ENCODE measurements at regions not wholly inside any gene's neighbourhood (a gene's known extent, or its start where the extent isn't known, plus 50 kb on each side); places are given as distances from the start of the nearest gene placed in this dataset.
"Not testable (repeated sequence)": the region's sequence is repeated elsewhere in the genome, so short reads cannot be mapped to it uniquely, and the experiment has no call there.

GRCh38 chr10:22121181-22121580 is 96.6 kb downstream of the EBLN1 start:
- H3K27ac ChIP-seq (ENCODE audit: low read length); H3K79me2 ChIP-seq (ENCODE audit: low read length); H3K9me3 ChIP-seq (ENCODE audit: insufficient read depth, low read length); H4K20me1 ChIP-seq (ENCODE audit: insufficient read depth, low read length); H3K4me1 ChIP-seq (ENCODE audit: low read length); H3K9ac ChIP-seq (ENCODE audit: low read length); H3K4me2 ChIP-seq (ENCODE audit: low read length); H3K27me3 ChIP-seq (ENCODE audit: low read depth, low read length); H2AFZ ChIP-seq (ENCODE audit: low read depth, low read length); H3K4me3 ChIP-seq (ENCODE audit: low read length); H3K36me3 ChIP-seq (replicated peaks; ENCODE audit: low read depth, low read length): not testable (repeated sequence)

GRCh38 chr10:22120072-22120471 is 97.7 kb downstream of the EBLN1 start:
- H3K79me2 ChIP-seq (ENCODE audit: low read length); H3K9me3 ChIP-seq (ENCODE audit: insufficient read depth, low read length); H3K27ac ChIP-seq (ENCODE audit: low read length); H3K4me2 ChIP-seq (ENCODE audit: low read length); H3K36me3 ChIP-seq (replicated peaks; ENCODE audit: low read depth, low read length); H2AFZ ChIP-seq (ENCODE audit: low read depth, low read length); H3K4me1 ChIP-seq (ENCODE audit: low read length); H3K27me3 ChIP-seq (ENCODE audit: low read depth, low read length); H3K9ac ChIP-seq (ENCODE audit: low read length); H4K20me1 ChIP-seq (ENCODE audit: insufficient read depth, low read length); H3K4me3 ChIP-seq (ENCODE audit: low read length): not testable (repeated sequence)

GRCh38 chr10:22119575-22119974 is 98.2 kb downstream of the EBLN1 start:
- not testable (repeated sequence) for H4K20me1 ChIP-seq (ENCODE audit: insufficient read depth, low read length); H3K9me3 ChIP-seq (ENCODE audit: insufficient read depth, low read length); H3K27me3 ChIP-seq (ENCODE audit: low read depth, low read length); H3K4me2 ChIP-seq (ENCODE audit: low read length); H2AFZ ChIP-seq (ENCODE audit: low read depth, low read length); H3K9ac ChIP-seq (ENCODE audit: low read length); H3K79me2 ChIP-seq (ENCODE audit: low read length); H3K27ac ChIP-seq (ENCODE audit: low read length); H3K4me3 ChIP-seq (ENCODE audit: low read length); H3K36me3 ChIP-seq (replicated peaks; ENCODE audit: low read depth, low read length); H3K4me1 ChIP-seq (ENCODE audit: low read length)

GRCh38 chr10:22111705-22112104 is 106.1 kb downstream of the EBLN1 start:
- H3K9me3 ChIP-seq (ENCODE audit: insufficient read depth, low read length), result no peaks in the 10 kb centered on the region

GRCh38 chr10:22111260-22111659 is 106.6 kb downstream of the EBLN1 start:
- Histone ChIP-seq H3K9ac (ENCODE audit: low read length) (no peak overlapping the region), H4K20me1 (ENCODE audit: insufficient read depth, low read length) (no peaks in the 10 kb centered on the region), H2AFZ (ENCODE audit: low read depth, low read length) (no peak overlapping the region), H3K4me3 (ENCODE audit: low read length) (no peak overlapping the region), H3K4me1 (ENCODE audit: low read length) (no peaks in the 10 kb centered on the region), H3K9me3 (ENCODE audit: insufficient read depth, low read length) (no peaks in the 10 kb centered on the region), H3K79me2 (ENCODE audit: low read length) (no peaks in the 10 kb centered on the region), H3K27me3 (ENCODE audit: low read depth, low read length) (no peaks in the 10 kb centered on the region), H3K27ac (ENCODE audit: low read length) (no peak overlapping the region), H3K36me3 (replicated peaks; ENCODE audit: low read depth, low read length) (no peaks in the 10 kb centered on the region), H3K4me2 (ENCODE audit: low read length) (no peak overlapping the region)
- TF ChIP-seq CTCF (IDR thresholded peaks at IDR 0.05; ENCODE audit: low read depth, low read length), result no peak
- no peak for TF ChIP-seq EZH2phosphoT487 (IDR thresholded peaks at IDR 0.05; ENCODE audit: low read depth)

More at GRCh38 chr10:22111705-22112104, 106.1 kb downstream of the EBLN1 start:
- no peak for TF ChIP-seq CTCF (IDR thresholded peaks at IDR 0.05; ENCODE audit: low read depth, low read length)
- TF ChIP-seq EZH2phosphoT487 (IDR thresholded peaks at IDR 0.05; ENCODE audit: low read depth), result no peak
- Histone ChIP-seq H2AFZ (ENCODE audit: low read depth, low read length) (no peak overlapping the region), H3K9ac (ENCODE audit: low read length) (no peak overlapping the region), H4K20me1 (ENCODE audit: insufficient read depth, low read length) (no peaks in the 10 kb centered on the region), H3K79me2 (ENCODE audit: low read length) (no peaks in the 10 kb centered on the region), H3K4me3 (ENCODE audit: low read length) (no peak overlapping the region), H3K27me3 (ENCODE audit: low read depth, low read length) (no peaks in the 10 kb centered on the region), H3K4me2 (ENCODE audit: low read length) (no peak overlapping the region), H3K4me1 (ENCODE audit: low read length) (no peaks in the 10 kb centered on the region), H3K36me3 (replicated peaks; ENCODE audit: low read depth, low read length) (no peaks in the 10 kb centered on the region), H3K27ac (ENCODE audit: low read length) (no peak overlapping the region)

- no peak overlapping the region for H2AFZ ChIP-seq (ENCODE audit: low read depth, low read length)
- no peaks in the 10 kb centered on the region for H3K79me2 ChIP-seq (ENCODE audit: low read length)
- H3K4me1 ChIP-seq (ENCODE audit: low read length), result no peaks in the 10 kb centered on the region
- no peaks in the 10 kb centered on the region for H4K20me1 ChIP-seq (ENCODE audit: insufficient read depth, low read length)
- H3K4me3 ChIP-seq (ENCODE audit: low read length), result no peak overlapping the region
- no peaks in the 10 kb centered on the region for H3K36me3 ChIP-seq (replicated peaks; ENCODE audit: low read depth, low read length)
- H3K27me3 ChIP-seq (ENCODE audit: low read depth, low read length), result no peaks in the 10 kb centered on the region
- no peak overlapping the region for H3K4me2 ChIP-seq (ENCODE audit: low read length)
- H3K9me3 ChIP-seq (ENCODE audit: insufficient read depth, low read length), result no peaks in the 10 kb centered on the region
- H3K27ac ChIP-seq (ENCODE audit: low read length), result no peak overlapping the region
- no peak overlapping the region for H3K9ac ChIP-seq (ENCODE audit: low read length)
- TF ChIP-seq EZH2phosphoT487 (IDR thresholded peaks at IDR 0.05; ENCODE audit: low read depth), result no peak
- TF ChIP-seq CTCF (IDR thresholded peaks at IDR 0.05; ENCODE audit: low read depth, low read length), result no peak
Measured at GRCh38 chr10:22110761-22111160, 107.1 kb downstream of the EBLN1 start.
